ENCODE measurements at regions not wholly inside any gene's neighbourhood (a gene's known extent, or its start where the extent isn't known, plus 50 kb on each side); places are given as distances from the start of the nearest gene placed in this dataset.
"Not testable (repeated sequence)": the region's sequence is repeated elsewhere in the genome, so short reads cannot be mapped to it uniquely, and the experiment has no call there.

DNA sequence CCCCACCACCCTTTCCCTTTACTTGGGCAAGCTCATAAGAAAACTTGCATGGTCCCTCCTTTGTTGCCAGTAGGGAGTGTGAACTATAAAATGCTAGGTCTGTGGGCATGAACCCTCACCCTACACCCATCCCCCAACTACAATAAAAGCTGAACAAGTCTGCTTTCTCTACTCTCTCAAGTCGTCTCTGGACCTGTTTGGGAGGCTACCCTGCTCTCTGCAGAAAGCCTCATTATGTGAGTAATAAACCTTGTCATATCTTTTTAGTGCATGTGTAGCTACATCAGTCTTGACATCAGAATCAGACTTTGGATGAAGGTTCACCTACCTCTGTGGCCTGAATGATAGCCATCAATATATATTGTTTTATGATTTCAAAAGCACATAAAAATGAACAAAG, 155.4 kb upstream of the FAM241A start:
- DNase-seq = no peak

DNA sequence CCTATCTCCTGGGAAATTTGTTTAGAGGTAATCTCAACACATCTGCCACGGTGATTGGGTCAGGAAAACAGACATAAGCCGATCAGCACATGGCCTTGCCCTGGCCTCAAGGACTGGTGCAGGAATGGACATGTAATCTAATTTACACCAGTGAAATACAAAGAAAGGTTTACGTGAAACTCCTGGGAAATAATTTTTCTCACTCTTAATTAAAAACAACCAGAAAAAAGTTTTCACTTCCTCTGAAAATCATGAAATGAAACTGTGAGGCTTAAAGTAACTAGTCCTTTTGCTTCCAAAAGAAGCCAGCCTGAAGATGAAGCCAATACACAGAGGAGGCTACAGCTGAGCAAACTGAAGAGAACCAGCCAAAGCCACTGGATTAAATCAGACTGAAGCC, 154.1 kb upstream of the FAM241A start:
- no peak for DNase-seq

DNA sequence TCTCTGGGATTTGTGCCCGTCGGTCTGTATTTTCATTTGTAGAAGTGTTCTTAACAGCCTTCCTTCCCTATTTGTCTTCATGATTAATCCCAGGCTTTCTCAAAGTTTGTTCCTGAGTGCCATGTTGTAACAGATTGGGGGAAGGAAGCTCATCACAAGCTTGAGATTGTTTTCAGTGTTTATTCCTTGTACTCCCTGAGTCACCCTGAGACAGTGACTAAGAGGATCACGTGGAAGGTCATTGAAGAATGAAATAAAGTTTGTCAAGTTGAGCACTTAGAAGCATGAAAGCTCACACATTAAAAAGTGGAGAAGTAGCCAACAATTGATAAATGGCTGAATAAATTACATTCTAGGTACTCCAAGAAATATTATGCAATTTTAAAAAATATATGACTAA, 153.5 kb upstream of the FAM241A start:
- DNase-seq = no peak

DNA sequence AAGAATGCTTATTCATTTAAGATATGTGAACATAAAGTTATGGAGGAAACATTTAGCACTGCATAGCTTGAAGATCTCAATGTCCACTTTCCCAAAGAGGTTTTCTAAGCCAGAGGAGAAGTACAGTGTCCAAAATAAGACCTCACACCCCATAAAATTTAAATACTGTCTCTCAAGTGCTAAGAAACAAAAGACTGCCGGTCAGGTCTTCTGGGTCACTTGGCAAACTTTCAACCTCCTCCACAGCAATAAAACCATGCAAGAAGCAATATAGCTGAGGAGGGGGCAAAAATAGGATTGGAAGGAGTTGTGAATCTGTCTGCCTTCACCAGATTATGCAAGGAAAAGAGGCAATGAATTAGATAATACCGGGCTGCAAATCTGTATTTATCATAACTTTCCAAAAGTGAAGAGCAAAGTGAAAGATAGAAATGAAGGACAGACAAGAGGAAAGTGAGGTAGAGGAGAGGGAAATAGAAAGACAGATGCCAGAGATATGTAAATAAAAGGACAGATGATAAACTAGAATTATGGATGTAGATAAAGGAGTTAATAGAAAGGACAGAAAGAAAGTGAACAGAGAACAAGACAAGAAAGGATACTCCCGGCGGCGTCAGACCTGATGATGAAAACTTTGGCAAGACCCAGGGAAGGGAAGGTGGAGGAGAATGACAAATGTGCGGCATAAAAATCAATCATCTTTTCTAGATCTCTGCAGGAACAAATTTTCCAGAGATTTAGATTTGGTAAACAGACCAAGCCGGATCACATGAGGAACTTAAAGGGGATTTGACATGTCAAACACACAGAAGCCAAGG, 152.7 kb upstream of the FAM241A start:
- DNase-seq = no peak

GRCh38 chr4:111994392-111994791, 150.9 kb upstream of the FAM241A start:
- DNase-seq = no peak

GRCh38 chr4:111997785-111998184, 147.5 kb upstream of the FAM241A start:
- DNase-seq = no peak

DNA sequence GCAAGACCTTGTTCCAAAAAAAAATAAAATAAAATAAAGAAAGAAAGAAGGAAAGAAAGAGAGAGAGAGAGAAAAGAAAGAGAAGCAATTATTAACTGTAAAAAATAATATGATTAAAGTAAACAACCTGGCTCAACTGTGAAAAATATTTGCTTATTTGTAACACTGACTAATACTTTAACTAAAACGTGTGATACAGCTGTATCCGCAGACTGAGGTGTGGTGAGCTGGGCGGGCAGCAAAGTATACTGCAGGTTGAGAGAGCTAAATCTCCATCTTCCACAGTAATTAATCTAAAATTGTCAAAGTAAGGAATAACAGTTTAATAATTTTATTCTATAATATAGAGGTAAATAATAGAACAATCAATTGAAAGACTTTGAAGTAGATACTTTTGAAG, 145.5 kb upstream of the FAM241A start:
- no peak for DNase-seq

- no peak for DNase-seq
These were observed 144.2 kb upstream of the FAM241A start for GRCh38 chr4:112001041-112001440.

DNA sequence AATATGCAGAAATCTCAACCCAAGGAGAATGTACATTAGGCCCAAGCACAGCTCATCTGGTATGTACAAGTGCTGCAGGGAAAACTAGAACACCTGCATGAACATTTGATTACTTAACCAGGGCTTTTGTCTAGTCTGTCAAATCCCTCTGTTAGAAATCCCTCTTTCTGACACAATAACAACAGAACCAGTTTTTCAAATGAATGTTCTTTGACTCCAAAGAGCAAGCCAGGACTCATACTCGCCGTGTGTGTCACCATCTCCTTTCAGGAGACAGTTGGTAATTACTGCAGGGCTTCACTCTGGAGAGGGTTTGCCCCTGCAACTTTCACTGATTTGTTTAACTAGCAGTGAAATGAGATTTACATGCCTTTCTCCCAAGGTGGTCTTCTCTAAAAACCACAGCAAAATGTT, 143.0 kb upstream of the FAM241A start:
- no peak for DNase-seq

DNA sequence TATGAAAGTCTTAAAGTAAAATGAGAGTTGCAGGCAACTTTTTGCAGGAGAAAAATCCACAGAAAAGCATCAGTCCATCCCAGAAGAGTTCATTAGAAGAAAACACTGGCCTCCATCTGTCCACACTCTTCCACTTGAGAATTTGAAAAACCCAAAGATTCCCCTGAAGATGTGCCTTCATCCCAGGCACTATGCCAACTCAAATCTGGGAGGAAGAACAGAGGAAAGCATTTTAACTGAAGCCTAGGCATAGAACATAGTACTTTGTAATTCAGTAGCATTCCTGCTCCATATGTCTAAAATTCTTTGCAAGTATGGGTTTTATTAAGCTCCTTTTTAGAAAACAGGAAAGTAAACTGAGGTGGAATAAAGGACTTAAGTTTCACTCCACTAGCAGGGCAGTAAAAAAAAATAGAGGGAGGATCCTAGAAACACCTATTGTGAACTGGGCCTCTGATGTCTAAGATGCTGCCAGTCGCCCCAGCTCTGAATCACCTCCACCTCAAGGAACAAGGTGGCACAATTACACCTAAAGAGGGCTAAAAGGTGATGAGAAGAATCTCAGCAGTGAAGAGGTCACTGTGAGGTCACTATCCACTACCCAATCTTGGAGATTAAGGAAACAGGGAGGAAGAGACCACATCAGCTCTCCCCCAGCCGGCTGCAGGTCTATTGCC, 141.9 kb upstream of the FAM241A start:
- no peak for DNase-seq

DNA sequence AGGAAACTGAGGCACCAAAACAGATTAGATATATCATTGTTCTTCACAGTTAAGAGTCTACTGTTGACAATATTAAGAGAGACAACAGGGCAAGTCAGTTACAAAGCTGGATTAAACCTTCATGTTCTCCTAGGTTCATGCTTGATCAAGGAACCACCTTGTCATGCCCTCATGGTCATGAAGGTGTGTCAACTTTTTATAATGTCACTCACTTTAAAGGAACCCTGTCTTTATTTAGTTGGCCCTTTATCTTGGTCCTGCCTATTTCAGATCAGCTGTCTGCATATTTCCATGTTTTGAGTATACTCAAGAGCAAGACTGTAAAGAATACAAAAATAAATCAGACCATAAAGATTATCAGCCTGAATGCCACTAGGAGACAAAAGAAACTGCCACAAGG, 140.2 kb upstream of the FAM241A start:
- no peak for DNase-seq

GRCh38 chr4:112007391-112007790, 137.9 kb upstream of the FAM241A start:
- no peak for DNase-seq

DNA sequence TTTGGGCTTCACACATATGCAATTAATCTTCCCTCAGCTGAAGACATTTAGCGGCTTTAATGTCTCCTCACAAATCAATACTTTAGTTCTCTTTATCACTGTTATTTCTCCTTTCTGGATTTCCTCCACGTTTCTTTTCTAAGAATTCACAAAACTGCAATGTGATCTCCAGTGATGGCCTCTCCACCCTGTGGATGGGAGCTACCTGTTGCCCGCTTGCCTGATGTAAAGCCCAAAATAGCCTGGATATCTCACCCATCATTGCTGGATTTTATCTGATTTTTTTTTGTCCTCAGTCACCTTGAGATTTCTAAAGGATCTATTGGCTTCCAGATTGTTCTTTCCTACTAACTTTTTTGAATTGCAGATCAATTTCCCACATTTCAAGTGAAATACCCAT, 129.3 kb upstream of the FAM241A start:
- no peak for DNase-seq

GRCh38 chr4:112023402-112023950, 121.8 kb upstream of the FAM241A start:
- no peak for DNase-seq

GRCh38 chr4:112026058-112026457, 119.2 kb upstream of the FAM241A start:
- DNase-seq = no peak

DNA sequence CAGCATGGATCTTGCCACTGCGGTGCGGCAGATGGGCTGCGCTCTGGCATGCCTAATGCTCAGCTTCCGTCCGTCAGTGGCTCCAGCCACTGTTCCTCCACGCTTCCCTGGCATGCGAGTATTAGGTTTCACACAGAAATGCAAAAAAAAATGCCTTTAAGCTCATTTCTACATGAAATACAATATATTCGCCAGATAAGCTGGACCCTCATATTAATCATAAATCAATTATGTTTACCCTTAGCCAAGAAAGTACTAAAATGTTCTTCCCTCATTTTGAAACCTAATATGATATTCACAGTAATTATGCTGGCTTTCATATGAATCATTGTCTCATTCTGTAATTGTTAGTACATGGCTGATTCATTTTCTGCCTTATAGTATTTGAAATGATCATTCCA, 115.5 kb upstream of the FAM241A start:
- no peak for DNase-seq

- peak; percentile 34 for DNase-seq
These were observed 113.4 kb upstream of the FAM241A start for GRCh38 chr4:112031712-112032328.

DNA sequence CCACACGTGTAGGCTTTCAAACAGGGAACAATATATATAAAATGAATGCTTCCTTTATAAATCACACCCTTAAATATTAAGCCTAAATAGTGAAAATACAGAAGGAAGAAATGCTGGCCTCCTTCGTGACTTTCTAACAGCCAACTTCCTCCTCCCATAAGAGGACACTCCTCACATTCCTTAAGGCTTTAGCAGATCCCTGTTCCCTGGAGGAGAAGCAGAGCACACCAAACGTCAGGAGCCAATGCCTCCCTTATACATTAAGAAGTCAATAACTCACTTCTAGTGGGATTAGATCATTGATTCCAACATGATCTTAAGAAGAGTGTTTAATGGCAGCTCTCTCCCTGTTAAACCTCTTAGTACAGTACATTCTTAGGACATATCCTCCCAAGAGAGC, 108.4 kb upstream of the FAM241A start:
- no peak for DNase-seq

- DNase-seq = no peak
These were observed 106.4 kb upstream of the FAM241A start for GRCh38 chr4:112038861-112039260.

GRCh38 chr4:112049119-112049518, 96.1 kb upstream of the FAM241A start:
- DNase-seq = not testable (repeated sequence)

DNA sequence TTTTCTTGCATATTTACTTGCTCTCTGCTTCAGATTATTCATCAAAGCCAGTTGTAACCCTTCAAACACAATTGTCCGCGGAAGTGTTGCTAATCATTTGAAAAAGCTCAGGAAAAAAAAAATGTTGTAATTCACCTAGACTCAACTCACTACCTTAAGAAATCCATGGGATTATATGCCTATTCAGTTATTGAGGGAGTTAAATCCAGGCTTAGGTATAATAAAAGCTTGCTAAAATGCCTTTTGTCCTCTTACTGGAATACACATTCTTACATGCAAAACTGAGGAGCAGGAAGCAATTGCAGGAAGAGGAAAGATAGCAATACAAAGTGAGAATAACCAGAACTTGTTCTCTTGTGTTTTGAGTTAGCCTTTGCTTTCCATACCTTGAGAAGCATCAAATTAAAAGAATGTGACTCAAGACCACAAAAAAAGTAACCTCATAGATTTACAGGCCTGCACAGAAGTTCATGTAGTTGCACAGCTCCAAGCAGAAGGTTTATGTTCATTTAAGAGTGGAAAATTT, 91.4 kb upstream of the FAM241A start:
- no peak for DNase-seq

- DNase-seq = no peak
These were observed 90.2 kb upstream of the FAM241A start for GRCh38 chr4:112055100-112055499.

- DNase-seq = no peak
These were observed 87.8 kb upstream of the FAM241A start for GRCh38 chr4:112057470-112057869.
